ENCODE measurements at regions not wholly inside any gene's neighbourhood (a gene's known extent, or its start where the extent isn't known, plus 50 kb on each side); places are given as distances from the start of the nearest gene placed in this dataset.

- Histone ChIP-seq H4K20me1 (ENCODE audit: insufficient read depth, low read length) (no peaks in the 10 kb centered on the region), H3K4me3 (ENCODE audit: insufficient read depth, low read length) (no peak overlapping the region), H3K4me2 (ENCODE audit: insufficient read depth, low read length) (no peak overlapping the region), H3K36me3 (ENCODE audit: insufficient read depth, low read length) (no peaks in the 10 kb centered on the region), H3K9me3 (ENCODE audit: low read depth, low read length) (no peaks in the 10 kb centered on the region), H3K27ac (ENCODE audit: low read depth, low read length) (no peak overlapping the region), H3K79me2 (ENCODE audit: insufficient read depth, low read length) (no peaks in the 10 kb centered on the region), H3K27me3 (ENCODE audit: insufficient read depth, low read length) (no peaks in the 10 kb centered on the region), H3K4me1 (ENCODE audit: insufficient read depth, low read length) (no peaks in the 10 kb centered on the region), H2AFZ (ENCODE audit: low read length) (no peak overlapping the region)
- DNase-seq (ENCODE audit: insufficient read length, low spot score, missing footprints), result no peak
- TF ChIP-seq CTCF (IDR thresholded peaks at IDR 0.05; ENCODE audit: extremely low read depth, low read depth, low read length), result no peak
Measured at GRCh38 chr5:6193310-6193709, 185.0 kb downstream of the MED10 start.

- Histone ChIP-seq H3K4me3 (ENCODE audit: insufficient read depth, low read length) (no peak overlapping the region), H3K4me1 (ENCODE audit: insufficient read depth, low read length) (no peaks in the 10 kb centered on the region), H3K9me3 (ENCODE audit: low read depth, low read length) (no peaks in the 10 kb centered on the region), H3K36me3 (ENCODE audit: insufficient read depth, low read length) (no peaks in the 10 kb centered on the region), H3K27ac (ENCODE audit: low read depth, low read length) (no peak overlapping the region), H3K79me2 (ENCODE audit: insufficient read depth, low read length) (no peaks in the 10 kb centered on the region), H3K27me3 (ENCODE audit: insufficient read depth, low read length) (no peaks in the 10 kb centered on the region), H3K4me2 (ENCODE audit: insufficient read depth, low read length) (no peak overlapping the region), H4K20me1 (ENCODE audit: insufficient read depth, low read length) (no peaks in the 10 kb centered on the region), H2AFZ (ENCODE audit: low read length) (no peak overlapping the region)
- no peak for TF ChIP-seq CTCF (IDR thresholded peaks at IDR 0.05; ENCODE audit: extremely low read depth, low read depth, low read length)
- DNase-seq (ENCODE audit: insufficient read length, low spot score, missing footprints), result no peak
Measured at GRCh38 chr5:6190838-6191237, 187.5 kb downstream of the MED10 start.

- H3K4me1 ChIP-seq (ENCODE audit: insufficient read depth, low read length), result no peaks in the 10 kb centered on the region
- H3K79me2 ChIP-seq (ENCODE audit: insufficient read depth, low read length), result no peaks in the 10 kb centered on the region
- H3K27ac ChIP-seq (ENCODE audit: low read depth, low read length), result no peak overlapping the region
- H3K4me2 ChIP-seq (ENCODE audit: insufficient read depth, low read length), result no peak overlapping the region
- no peak for TF ChIP-seq CTCF (IDR thresholded peaks at IDR 0.05; ENCODE audit: extremely low read depth, low read depth, low read length)
- no peaks in the 10 kb centered on the region for H4K20me1 ChIP-seq (ENCODE audit: insufficient read depth, low read length)
- no peak overlapping the region for H2AFZ ChIP-seq (ENCODE audit: low read length)
- no peaks in the 10 kb centered on the region for H3K36me3 ChIP-seq (ENCODE audit: insufficient read depth, low read length)
- H3K4me3 ChIP-seq (ENCODE audit: insufficient read depth, low read length), result no peak overlapping the region
- no peak for DNase-seq (ENCODE audit: insufficient read length, low spot score, missing footprints)
- no peaks in the 10 kb centered on the region for H3K9me3 ChIP-seq (ENCODE audit: low read depth, low read length)
- no peaks in the 10 kb centered on the region for H3K27me3 ChIP-seq (ENCODE audit: insufficient read depth, low read length)
Measured at GRCh38 chr5:6188976-6189375, 189.4 kb downstream of the MED10 start.

GRCh38 chr5:6188344-6188743, 190.0 kb downstream of the MED10 start:
- Histone ChIP-seq H3K9me3 (ENCODE audit: low read depth, low read length) (no peaks in the 10 kb centered on the region), H3K4me2 (ENCODE audit: insufficient read depth, low read length) (no peak overlapping the region), H3K4me3 (ENCODE audit: insufficient read depth, low read length) (no peak overlapping the region), H3K4me1 (ENCODE audit: insufficient read depth, low read length) (no peaks in the 10 kb centered on the region), H3K36me3 (ENCODE audit: insufficient read depth, low read length) (no peaks in the 10 kb centered on the region), H3K27me3 (ENCODE audit: insufficient read depth, low read length) (no peaks in the 10 kb centered on the region), H3K27ac (ENCODE audit: low read depth, low read length) (no peak overlapping the region), H4K20me1 (ENCODE audit: insufficient read depth, low read length) (no peaks in the 10 kb centered on the region), H3K79me2 (ENCODE audit: insufficient read depth, low read length) (no peaks in the 10 kb centered on the region), H2AFZ (ENCODE audit: low read length) (no peak overlapping the region)
- DNase-seq (ENCODE audit: insufficient read length, low spot score, missing footprints), result no peak
- TF ChIP-seq CTCF (IDR thresholded peaks at IDR 0.05; ENCODE audit: extremely low read depth, low read depth, low read length), result no peak
